ENCODE measurements at regions not wholly inside any gene's neighbourhood (a gene's known extent, or its start where the extent isn't known, plus 50 kb on each side); places are given as distances from the start of the nearest gene placed in this dataset.

GRCh38 chr10:29068302-29068701 is 220.6 kb upstream of the LYZL1 start:
- no peak overlapping the region for H3K27ac ChIP-seq (ENCODE audit: low read length)
- no peaks in the 10 kb centered on the region for H3K9me2 ChIP-seq (replicated peaks; ENCODE audit: insufficient read depth, low read length)
- H3K9ac ChIP-seq (ENCODE audit: low read length) = no peak overlapping the region
- no peaks in the 10 kb centered on the region for H3K79me2 ChIP-seq (ENCODE audit: low read length)
- no peaks in the 10 kb centered on the region for H4K20me1 ChIP-seq (ENCODE audit: insufficient read depth, low read length)
- no peak for DNase-seq
- H3K4me3 ChIP-seq (ENCODE audit: low read length) = no peak overlapping the region
- H3F3A ChIP-seq (ENCODE audit: insufficient read depth, low read length) = no peaks in the 10 kb centered on the region
- H3K4me2 ChIP-seq (ENCODE audit: low read depth, low read length) = no peak overlapping the region
- H3K27me3 ChIP-seq (replicated peaks; ENCODE audit: insufficient read depth, low read length) = no peaks in the 10 kb centered on the region
- H3K4me1 ChIP-seq (ENCODE audit: low read length) = no peaks in the 10 kb centered on the region
- H2AFZ ChIP-seq (ENCODE audit: low read length) = no peak overlapping the region
- no peaks in the 10 kb centered on the region for H3K9me3 ChIP-seq (replicated peaks; ENCODE audit: insufficient read depth, low read length)
- H3K36me3 ChIP-seq (replicated peaks; ENCODE audit: insufficient read depth, low read length) = no peaks in the 10 kb centered on the region
- TF ChIP-seq EZH2 (optimal IDR thresholded peaks at IDR 0.05; ENCODE audit: low read depth, low read length) = no peak
- TF ChIP-seq, protein P1, sequence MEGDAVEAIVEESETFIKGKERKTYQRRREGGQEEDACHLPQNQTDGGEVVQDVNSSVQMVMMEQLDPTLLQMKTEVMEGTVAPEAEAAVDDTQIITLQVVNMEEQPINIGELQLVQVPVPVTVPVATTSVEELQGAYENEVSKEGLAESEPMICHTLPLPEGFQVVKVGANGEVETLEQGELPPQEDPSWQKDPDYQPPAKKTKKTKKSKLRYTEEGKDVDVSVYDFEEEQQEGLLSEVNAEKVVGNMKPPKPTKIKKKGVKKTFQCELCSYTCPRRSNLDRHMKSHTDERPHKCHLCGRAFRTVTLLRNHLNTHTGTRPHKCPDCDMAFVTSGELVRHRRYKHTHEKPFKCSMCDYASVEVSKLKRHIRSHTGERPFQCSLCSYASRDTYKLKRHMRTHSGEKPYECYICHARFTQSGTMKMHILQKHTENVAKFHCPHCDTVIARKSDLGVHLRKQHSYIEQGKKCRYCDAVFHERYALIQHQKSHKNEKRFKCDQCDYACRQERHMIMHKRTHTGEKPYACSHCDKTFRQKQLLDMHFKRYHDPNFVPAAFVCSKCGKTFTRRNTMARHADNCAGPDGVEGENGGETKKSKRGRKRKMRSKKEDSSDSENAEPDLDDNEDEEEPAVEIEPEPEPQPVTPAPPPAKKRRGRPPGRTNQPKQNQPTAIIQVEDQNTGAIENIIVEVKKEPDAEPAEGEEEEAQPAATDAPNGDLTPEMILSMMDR (IDR thresholded peaks at IDR 0.05; ENCODE audit: low read length) = no peak
- no peak for TF ChIP-seq EZH2phosphoT487 (IDR thresholded peaks at IDR 0.05; ENCODE audit: low read length)

- H3K4me1 ChIP-seq (ENCODE audit: low read length) = no peaks in the 10 kb centered on the region
- no peak overlapping the region for H3K4me3 ChIP-seq (ENCODE audit: low read length)
- no peaks in the 10 kb centered on the region for H4K20me1 ChIP-seq (ENCODE audit: insufficient read depth, low read length)
- no peaks in the 10 kb centered on the region for H3F3A ChIP-seq (ENCODE audit: insufficient read depth, low read length)
- no peak for DNase-seq
- no peak overlapping the region for H2AFZ ChIP-seq (ENCODE audit: low read length)
- H3K36me3 ChIP-seq (replicated peaks; ENCODE audit: insufficient read depth, low read length) = no peaks in the 10 kb centered on the region
- H3K27ac ChIP-seq (ENCODE audit: low read length) = no peak overlapping the region
- no peaks in the 10 kb centered on the region for H3K27me3 ChIP-seq (replicated peaks; ENCODE audit: insufficient read depth, low read length)
- TF ChIP-seq, protein P1 (IDR thresholded peaks at IDR 0.05; ENCODE audit: low read length) = no peak
- no peak for TF ChIP-seq EZH2 (optimal IDR thresholded peaks at IDR 0.05; ENCODE audit: low read depth, low read length)
- TF ChIP-seq EZH2phosphoT487 (IDR thresholded peaks at IDR 0.05; ENCODE audit: low read length) = no peak
- H3K9me3 ChIP-seq (replicated peaks; ENCODE audit: insufficient read depth, low read length) = 0 out of 2 replicates have a peak, but pooled peaks cover 2% of the 10 kb centered on the region
- no peaks in the 10 kb centered on the region for H3K79me2 ChIP-seq (ENCODE audit: low read length)
- no peaks in the 10 kb centered on the region for H3K9me2 ChIP-seq (replicated peaks; ENCODE audit: insufficient read depth, low read length)
- no peak overlapping the region for H3K9ac ChIP-seq (ENCODE audit: low read length)
- no peak overlapping the region for H3K4me2 ChIP-seq (ENCODE audit: low read depth, low read length)
Measured at GRCh38 chr10:29068966-29069365, 219.9 kb upstream of the LYZL1 start.

DNA sequence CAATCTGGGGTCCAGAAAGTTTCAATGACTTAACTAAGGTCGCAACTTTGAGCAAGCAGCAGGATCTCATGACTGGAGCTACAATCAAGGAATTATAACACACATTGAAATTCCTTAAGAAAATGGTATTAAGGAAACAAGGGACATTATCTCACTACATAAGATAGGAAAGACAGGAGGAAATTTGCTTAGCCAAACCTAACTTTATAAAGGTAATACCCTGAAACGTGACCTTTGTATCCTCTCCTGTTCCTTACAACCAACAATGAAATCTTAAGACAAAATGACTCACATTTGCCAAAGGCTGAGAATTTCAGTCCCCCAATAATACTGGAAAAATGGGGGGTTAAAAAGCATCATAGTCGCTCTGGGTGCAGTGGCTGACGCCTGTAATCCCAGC is 218.9 kb upstream of the LYZL1 start:
- Histone ChIP-seq H3K9me3 (replicated peaks; ENCODE audit: insufficient read depth, low read length) (0 out of 2 replicates have a peak, but pooled peaks cover 2% of the 10 kb centered on the region), H3K36me3 (replicated peaks; ENCODE audit: insufficient read depth, low read length) (no peaks in the 10 kb centered on the region), H3K4me2 (ENCODE audit: low read depth, low read length) (no peak overlapping the region), H2AFZ (ENCODE audit: low read length) (no peak overlapping the region), H3K27me3 (replicated peaks; ENCODE audit: insufficient read depth, low read length) (no peaks in the 10 kb centered on the region), H3K4me3 (ENCODE audit: low read length) (no peak overlapping the region), H4K20me1 (ENCODE audit: insufficient read depth, low read length) (no peaks in the 10 kb centered on the region), H3K4me1 (ENCODE audit: low read length) (no peaks in the 10 kb centered on the region), H3K9ac (ENCODE audit: low read length) (no peak overlapping the region), H3K9me2 (replicated peaks; ENCODE audit: insufficient read depth, low read length) (no peaks in the 10 kb centered on the region), H3K79me2 (ENCODE audit: low read length) (no peaks in the 10 kb centered on the region), H3K27ac (ENCODE audit: low read length) (no peak overlapping the region), H3F3A (ENCODE audit: insufficient read depth, low read length) (no peaks in the 10 kb centered on the region)
- TF ChIP-seq EZH2 (optimal IDR thresholded peaks at IDR 0.05; ENCODE audit: low read depth, low read length) (no peak), EZH2phosphoT487 (IDR thresholded peaks at IDR 0.05; ENCODE audit: low read length) (no peak)
- TF ChIP-seq, protein P1 (IDR thresholded peaks at IDR 0.05; ENCODE audit: low read length) = no peak
- no peak for DNase-seq
